ENCODE measurements at regions not wholly inside any gene's neighbourhood (a gene's known extent, or its start where the extent isn't known, plus 50 kb on each side); places are given as distances from the start of the nearest gene placed in this dataset.

- no peak for TF ChIP-seq RAD21 (IDR thresholded peaks at IDR 0.05; ENCODE audit: low read depth)
- peak; percentile 76 for TF ChIP-seq EGR1 (IDR thresholded peaks at IDR 0.05)
Measured at GRCh38 chr12:4027412-4027811, 154.2 kb upstream of the PARP11 start.

- TF ChIP-seq CREB1 (IDR thresholded peaks at IDR 0.05; ENCODE audit: low read depth) (no peak), CEBPB (IDR thresholded peaks at IDR 0.05) (peak; percentile 63; the same call in 1 of the 2 replicates)
Measured at GRCh38 chr12:4026517-4026916, 153.3 kb upstream of the PARP11 start.

- TF ChIP-seq CEBPB (IDR thresholded peaks at IDR 0.05) (no peak), MAX (IDR thresholded peaks at IDR 0.05) (no peak), REST (IDR thresholded peaks at IDR 0.05; ENCODE audit: low read depth) (no peak), FOXM1 (IDR thresholded peaks at IDR 0.05; ENCODE audit: borderline replicate concordance, low read depth) (no peak), USF1 (IDR thresholded peaks at IDR 0.05) (no peak), TCF12 (IDR thresholded peaks at IDR 0.05; ENCODE audit: low read depth) (no peak), ZBTB7A (IDR thresholded peaks at IDR 0.05; ENCODE audit: low read depth) (no peak), EP300 (IDR thresholded peaks at IDR 0.05; ENCODE audit: borderline replicate concordance) (no peak), NFIC (IDR thresholded peaks at IDR 0.05) (no peak)
Measured at GRCh38 chr12:4026020-4026358, 152.8 kb upstream of the PARP11 start.

GRCh38 chr12:4025181-4026019, 152.2 kb upstream of the PARP11 start:
- TF ChIP-seq EP300 (IDR thresholded peaks at IDR 0.05; ENCODE audit: borderline replicate concordance) (no peak), REST (IDR thresholded peaks at IDR 0.05; ENCODE audit: low read depth) (no peak), RAD21 (IDR thresholded peaks at IDR 0.05; ENCODE audit: low read depth) (no peak), CREB1 (IDR thresholded peaks at IDR 0.05; ENCODE audit: low read depth) (no peak), MAX (IDR thresholded peaks at IDR 0.05) (no peak), TEAD4 (IDR thresholded peaks at IDR 0.05) (no peak)

GRCh38 chr12:4024701-4025100, 151.5 kb upstream of the PARP11 start:
- TF ChIP-seq TEAD4 (IDR thresholded peaks at IDR 0.05) (no peak), YY1 (IDR thresholded peaks at IDR 0.05; ENCODE audit: low read depth) (no peak), ZBTB7A (IDR thresholded peaks at IDR 0.05; ENCODE audit: low read depth) (no peak), RAD21 (IDR thresholded peaks at IDR 0.05; ENCODE audit: low read depth) (no peak), REST (IDR thresholded peaks at IDR 0.05; ENCODE audit: low read depth) (no peak), FOXM1 (IDR thresholded peaks at IDR 0.05; ENCODE audit: borderline replicate concordance, low read depth) (no peak)
